ENCODE measurements at regions not wholly inside any gene's neighbourhood (a gene's known extent, or its start where the extent isn't known, plus 50 kb on each side); places are given as distances from the start of the nearest gene placed in this dataset.

- Histone ChIP-seq H3K27me3 (replicated peaks; ENCODE audit: insufficient read depth) (no peaks in the 10 kb centered on the region), H3K9me3 (no peaks in the 10 kb centered on the region), H3K4me3 (no peak overlapping the region), H3K4me1 (replicated peaks) (no peaks in the 10 kb centered on the region), H3K36me3 (no peaks in the 10 kb centered on the region), H3K27ac (no peak overlapping the region)
- TF ChIP-seq POLR2A (IDR thresholded peaks at IDR 0.05) (no peak), POLR2AphosphoS5 (IDR thresholded peaks at IDR 0.05) (no peak), CTCF (IDR thresholded peaks at IDR 0.05) (no peak)
- DNase-seq (ENCODE audit: low spot score): no peak
- intact Hi-C loops (cut with DNase I): no loop called here
Observed at GRCh38 chr5:58353992-58354391, 105.9 kb downstream of the PLK2 start.

GRCh38 chr5:58351190-58351589 is 108.7 kb downstream of the PLK2 start:
- TF ChIP-seq CTCF (IDR thresholded peaks at IDR 0.05) (no peak), POLR2A (IDR thresholded peaks at IDR 0.05) (no peak), POLR2AphosphoS5 (IDR thresholded peaks at IDR 0.05) (no peak)

GRCh38 chr5:58348996-58349728 is 110.7 kb downstream of the PLK2 start:
- no peaks in the 10 kb centered on the region for H3K27me3 ChIP-seq (replicated peaks; ENCODE audit: insufficient read depth)
- no peak overlapping the region for H3K4me3 ChIP-seq
- no peak for DNase-seq (ENCODE audit: low spot score)
- no peaks in the 10 kb centered on the region for H3K4me1 ChIP-seq (replicated peaks)
- 93% methylated on average over 6 of the region's 6 CpGs for WGBS
- no peaks in the 10 kb centered on the region for H3K9me3 ChIP-seq
- TF ChIP-seq CTCF (IDR thresholded peaks at IDR 0.05) (no peak), POLR2A (IDR thresholded peaks at IDR 0.05) (no peak), POLR2AphosphoS5 (IDR thresholded peaks at IDR 0.05) (no peak)
- intact Hi-C loops (cut with DNase I): no loop called here
- no peak overlapping the region for H3K27ac ChIP-seq
- H3K36me3 ChIP-seq: no peaks in the 10 kb centered on the region

More at GRCh38 chr5:58351190-58351589, 108.7 kb downstream of the PLK2 start:
- H3K9me3 ChIP-seq: no peaks in the 10 kb centered on the region
- H3K27ac ChIP-seq: no peak overlapping the region
- intact Hi-C loops (cut with DNase I): no loop called here
- DNase-seq (ENCODE audit: low spot score): no peak
- H3K27me3 ChIP-seq (replicated peaks; ENCODE audit: insufficient read depth): no peaks in the 10 kb centered on the region
- H3K36me3 ChIP-seq: no peaks in the 10 kb centered on the region
- 48% methylated on average over 1 of the region's 1 CpG for WGBS
- no peaks in the 10 kb centered on the region for H3K4me1 ChIP-seq (replicated peaks)
- no peak overlapping the region for H3K4me3 ChIP-seq

- 59% methylated on average over 4 of the region's 4 CpGs for WGBS
- H3K27me3 ChIP-seq (replicated peaks; ENCODE audit: insufficient read depth): no peaks in the 10 kb centered on the region
- H3K4me1 ChIP-seq (replicated peaks): no peaks in the 10 kb centered on the region
- intact Hi-C loops (cut with DNase I): no loop called here
- no peaks in the 10 kb centered on the region for H3K36me3 ChIP-seq
- H3K9me3 ChIP-seq: no peaks in the 10 kb centered on the region
- H3K4me3 ChIP-seq: no peak overlapping the region
- TF ChIP-seq CTCF (IDR thresholded peaks at IDR 0.05) (no peak), POLR2AphosphoS5 (IDR thresholded peaks at IDR 0.05) (no peak), POLR2A (IDR thresholded peaks at IDR 0.05) (no peak)
- no peak for DNase-seq (ENCODE audit: low spot score)
- H3K27ac ChIP-seq: no peak overlapping the region
Observed at GRCh38 chr5:58346041-58346440, 113.8 kb downstream of the PLK2 start.

GRCh38 chr5:58341476-58341875 is 118.4 kb downstream of the PLK2 start:
- intact Hi-C loops (cut with DNase I): no loop called here
- no peak for DNase-seq (ENCODE audit: low spot score)
- WGBS: 96% methylated on average over 2 of the region's 2 CpGs

More at GRCh38 chr5:58341476-58341875, 118.4 kb downstream of the PLK2 start:
- TF ChIP-seq POLR2A (IDR thresholded peaks at IDR 0.05) (no peak), POLR2AphosphoS5 (IDR thresholded peaks at IDR 0.05) (no peak), CTCF (IDR thresholded peaks at IDR 0.05) (no peak)
- Histone ChIP-seq H3K27me3 (replicated peaks; ENCODE audit: insufficient read depth) (no peaks in the 10 kb centered on the region), H3K27ac (no peak overlapping the region), H3K4me1 (replicated peaks) (no peaks in the 10 kb centered on the region), H3K9me3 (no peaks in the 10 kb centered on the region), H3K36me3 (no peaks in the 10 kb centered on the region), H3K4me3 (no peak overlapping the region)
